Hematopoietic multipotent progenitor cell (in vitro differentiated cells): ENCODE measurements at regions not wholly inside any gene's neighbourhood (a gene's known extent, or its start where the extent isn't known, plus 50 kb on each side); places are given as distances from the start of the nearest gene placed in this dataset.
"Not testable (repeated sequence)": the region's sequence is repeated elsewhere in the genome, so short reads cannot be mapped to it uniquely, and the experiment has no call there.

ENCODE experiments used
- DNase-seq, 3 donors: peaks; one replicate each; pipeline ENCODE4 v3.0.0-alpha.2; 2011 to 2015; ENCODE audit warnings: low read depth in 2 of 3, low spot score in 2 of 3

DNA sequence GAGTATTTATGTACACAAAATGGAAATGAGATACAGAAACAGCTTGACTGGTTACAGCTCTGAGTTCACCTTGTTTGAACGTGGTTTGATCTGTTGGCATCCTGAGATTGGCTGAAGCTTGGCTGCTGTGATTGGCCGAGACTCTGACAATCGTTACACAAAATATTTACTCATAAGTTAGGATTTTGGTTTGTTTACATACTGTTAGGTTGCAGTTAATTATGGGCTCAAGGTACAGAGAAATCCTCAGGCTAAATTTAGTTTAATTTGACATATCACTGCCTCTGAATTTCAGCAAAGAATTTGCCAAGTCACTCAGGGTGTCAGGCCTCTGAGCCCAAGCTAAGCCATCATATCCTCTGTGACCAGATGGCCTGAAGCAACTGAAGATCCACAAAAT, 227.3 kb downstream of the COPRS start:
- DNase-seq: peak in 1 of 3 donors; percentile 27

GRCh38 chr17:31630866-31631265, 228.2 kb downstream of the COPRS start:
- DNase-seq: not testable (repeated sequence)

- DNase-seq: no peak
These were observed 229.2 kb downstream of the COPRS start for GRCh38 chr17:31629696-31630470.

GRCh38 chr17:31627960-31628359, 231.1 kb downstream of the COPRS start:
- no peak for DNase-seq

GRCh38 chr17:31623990-31624389, 232.5 kb downstream of the RAB11FIP4 start:
- DNase-seq: no peak

DNA sequence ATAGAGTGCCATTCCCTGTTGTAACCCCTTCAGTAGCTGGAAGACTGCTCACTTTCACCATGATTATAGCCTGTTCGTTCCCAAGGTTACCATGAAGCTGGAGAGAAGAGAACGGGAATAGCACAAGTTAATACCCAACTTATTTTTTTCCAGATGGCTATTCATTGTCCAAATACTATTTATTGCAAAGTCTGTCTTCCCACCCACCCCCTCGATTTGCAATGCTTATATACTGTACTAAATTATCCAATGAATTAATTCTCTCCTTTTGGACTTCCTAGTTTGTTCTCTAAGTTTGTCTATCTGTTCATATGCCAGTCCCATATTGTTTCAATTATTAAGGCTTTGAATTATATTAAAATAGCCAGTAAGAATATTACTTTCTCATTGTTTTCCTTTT, 231.0 kb downstream of the RAB11FIP4 start:
- DNase-seq: no peak

DNA sequence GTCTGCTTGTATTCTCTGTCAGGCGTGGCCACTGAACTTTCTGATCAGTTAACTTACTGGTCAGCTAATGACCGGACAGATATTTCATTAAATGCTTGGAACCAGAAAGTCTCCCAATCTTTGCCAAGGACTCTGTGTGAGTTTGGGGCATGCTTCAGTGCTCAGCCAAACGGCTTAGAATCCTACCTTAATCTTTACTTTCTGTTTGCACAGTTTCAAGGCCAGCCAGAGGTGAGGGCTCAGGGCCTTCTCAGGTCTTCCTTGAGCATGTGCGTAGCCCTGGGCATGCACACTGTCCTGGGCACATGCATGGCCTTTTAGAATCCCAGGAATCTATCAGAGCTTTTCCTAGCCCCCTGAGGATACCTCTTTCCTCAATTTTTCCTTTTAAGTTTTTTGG, 230.1 kb downstream of the RAB11FIP4 start:
- no peak for DNase-seq

GRCh38 chr17:31611053-31611452, 219.6 kb downstream of the RAB11FIP4 start:
- DNase-seq: not testable (repeated sequence)

GRCh38 chr17:31609996-31610910, 218.8 kb downstream of the RAB11FIP4 start:
- DNase-seq: no peak

- DNase-seq: no peak
These were observed 217.9 kb downstream of the RAB11FIP4 start for GRCh38 chr17:31609331-31609730.

DNA sequence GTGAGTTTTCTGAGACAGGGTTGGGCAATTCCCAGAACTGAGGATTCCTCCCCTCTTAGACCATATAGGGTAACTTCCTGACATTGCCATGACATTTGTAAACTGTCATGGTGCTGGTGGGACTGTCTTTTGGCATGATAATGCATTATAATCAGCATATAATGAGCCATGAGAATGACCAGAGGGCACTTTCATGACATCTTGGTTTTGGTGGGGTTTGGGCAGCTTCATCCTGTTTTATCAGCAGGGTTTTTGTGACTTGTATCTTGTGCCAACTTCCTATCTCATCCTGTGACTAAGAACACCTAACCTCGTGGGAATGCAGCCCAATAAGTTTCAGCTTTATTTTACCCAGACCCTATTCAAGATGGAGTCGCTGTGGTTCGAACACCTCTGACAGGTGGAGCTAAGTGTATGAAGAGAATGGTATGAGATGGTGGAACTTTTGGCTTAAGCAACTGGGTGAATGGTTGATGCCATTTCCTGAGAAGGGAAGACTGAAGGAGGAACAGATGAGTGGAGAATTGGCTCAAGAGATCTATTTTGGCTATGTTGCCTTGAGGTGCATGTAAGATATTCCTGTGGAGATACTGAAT, 217.3 kb downstream of the RAB11FIP4 start:
- no peak for DNase-seq

DNA sequence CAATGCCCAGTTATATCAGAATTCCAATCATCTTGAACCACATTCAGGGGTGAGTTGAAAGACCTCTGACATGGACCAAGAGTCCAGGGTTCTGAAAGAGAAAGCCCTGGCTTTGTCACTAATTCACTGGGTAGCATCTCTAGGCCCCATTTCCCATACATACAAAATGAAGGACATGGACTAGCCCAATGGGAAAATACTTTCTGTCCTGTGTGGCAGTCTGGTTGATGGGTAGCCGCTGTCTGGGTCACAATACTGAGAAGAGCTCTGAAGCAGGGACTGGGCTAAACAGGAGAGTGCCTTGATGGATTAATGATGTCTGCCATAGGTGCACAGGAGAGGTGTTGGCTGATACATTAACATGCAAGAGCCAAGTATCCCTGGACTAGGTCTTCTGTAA, 214.3 kb downstream of the RAB11FIP4 start:
- DNase-seq: no peak

GRCh38 chr17:31604936-31605335, 213.5 kb downstream of the RAB11FIP4 start:
- DNase-seq: no peak

DNA sequence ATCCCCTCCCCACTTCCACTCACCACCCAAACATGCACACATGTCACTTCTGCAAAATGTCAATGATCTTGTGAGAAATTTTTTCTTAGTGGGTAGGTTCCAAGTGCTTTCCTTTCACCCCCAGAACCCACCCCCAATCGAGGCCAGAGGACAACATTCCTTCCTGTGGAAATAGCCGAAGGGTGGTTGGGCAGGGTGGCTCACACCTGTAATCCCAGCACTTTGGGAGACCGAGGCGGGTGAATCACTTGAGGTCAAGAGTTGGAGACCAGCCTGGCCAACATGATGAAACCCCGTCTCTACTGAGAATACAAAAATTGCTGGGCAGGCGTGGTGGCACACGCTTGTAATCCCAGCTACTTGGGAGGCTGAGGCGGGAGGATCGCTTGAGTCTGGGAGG, 208.7 kb downstream of the RAB11FIP4 start:
- DNase-seq: not testable (repeated sequence)

- no peak for DNase-seq
These were observed 207.6 kb downstream of the RAB11FIP4 start for GRCh38 chr17:31598921-31599571.

DNA sequence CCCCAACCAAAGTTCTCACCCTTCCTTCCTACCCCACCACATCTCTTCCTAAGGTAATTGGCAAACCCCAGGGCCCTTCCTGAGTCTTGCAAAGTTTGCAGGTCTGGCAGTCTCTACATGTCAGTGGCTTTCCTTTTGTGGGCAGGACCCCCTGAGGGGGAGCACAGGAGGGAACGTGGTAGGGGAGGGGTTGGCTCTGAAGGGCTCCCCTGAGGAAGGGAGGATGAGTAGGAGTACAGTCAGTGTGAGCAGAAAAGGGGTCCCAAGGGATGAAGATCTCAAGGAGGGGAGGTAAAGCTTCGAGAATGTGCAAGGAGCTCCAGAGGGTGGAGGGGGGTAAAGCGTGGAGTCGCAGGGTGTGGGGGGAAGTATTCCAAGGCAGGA, 206.9 kb downstream of the RAB11FIP4 start:
- DNase-seq: no peak

GRCh38 chr17:31597646-31598398, 206.3 kb downstream of the RAB11FIP4 start:
- DNase-seq: no peak

DNA sequence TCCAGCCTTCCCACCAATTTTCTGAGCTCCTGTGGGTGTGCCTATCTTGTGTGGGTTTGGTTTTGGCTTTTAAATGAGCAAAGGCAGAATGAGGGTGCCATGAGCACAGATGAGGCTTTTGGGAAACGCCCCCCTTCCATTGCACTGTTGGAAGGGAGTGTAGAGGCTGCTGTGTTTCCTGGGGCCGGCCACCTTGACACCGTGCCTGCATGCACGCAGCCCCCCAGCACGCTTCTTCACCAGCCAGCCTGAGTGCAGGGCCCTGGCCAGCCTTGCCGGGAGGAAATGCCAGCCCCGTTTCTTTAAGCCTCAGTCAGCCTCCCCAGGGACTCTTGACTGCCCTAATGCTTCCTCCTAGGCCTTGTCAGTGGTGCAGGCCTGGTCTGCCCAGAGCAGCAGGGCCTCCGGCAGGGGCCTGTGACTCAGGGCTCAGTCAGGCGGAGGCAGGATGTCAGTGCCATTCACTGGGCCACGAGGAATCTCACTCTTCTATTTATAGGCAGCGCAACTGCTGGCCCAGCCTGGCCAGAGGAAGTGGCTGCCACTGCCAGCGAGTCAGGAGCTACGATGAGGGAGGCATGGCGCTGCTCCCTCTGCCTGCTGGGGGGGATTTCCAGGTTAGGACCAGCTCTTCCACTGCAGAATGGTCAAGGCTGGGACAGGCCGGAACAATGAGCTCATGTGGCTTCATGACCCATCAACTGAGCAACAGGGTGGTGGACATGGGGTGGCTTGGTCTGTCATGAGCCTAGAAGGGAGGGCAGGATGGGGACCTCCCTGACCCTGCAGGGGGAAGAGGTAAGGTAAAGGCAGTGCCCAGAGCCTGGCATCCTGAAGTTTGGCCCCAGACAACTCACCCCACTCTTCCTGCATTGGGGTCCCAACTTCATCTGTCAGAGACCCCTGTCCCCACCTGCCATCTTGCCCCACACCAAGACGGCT, 205.2 kb downstream of the RAB11FIP4 start:
- peak in 2 of 3 donors; percentile 67 to 71 for DNase-seq
